Heart left ventricle (tissue), 13 donors: ENCODE measurements at regions not wholly inside any gene's neighbourhood (a gene's known extent, or its start where the extent isn't known, plus 50 kb on each side); places are given as distances from the start of the nearest gene placed in this dataset.

Experiments used
- POLR2A ChIP-seq, 2 donors: fragments of 450-650 bp; IDR thresholded peaks; one replicate each; pipeline ENCODE4 v1.6.1; 2017; ENCODE audit warnings: antibody characterized with exemption in 2 of 2, mild to moderate bottlenecking in 2 of 2, moderate library complexity in 2 of 2
- TF ChIP-seq, protein P1 (sequence below), 12 donors: fragments of 200-600 bp; sonication (generic) in 4 of 12; IDR thresholded peaks; one replicate each; pipeline versions ENCODE4 v1.5.0 to v1.8.0; 2018 to 2022; ENCODE audit warnings: antibody characterized with exemption in 12 of 12, mild to moderate bottlenecking in 5 of 12
- donor health status: ischemic (EF 13 %, LVEDD 7.1; RV severe dilation, severe dysfunction).
- donor health status: DM: no; HTN: yes; CAD: no.
- donor health status: DM: no; HTN: no; CAD: no.
- donor health status: ischemic (EF 25% LVEDD 6.9; RV normal size, moderate dysfunction).
- donor health status: ischemic (EF 25% LVEDD 5.7; RV mildly dilated, moderate dysfunction).
- donor health status: ischemic (EF 35%, LVEDD 5.7; RV mildly dilated, moderate dysfunction).
- donor health status: nonischemic (EF 11% LVEDD 7.7; RV severe dilation, severe dysfunction).
- donor health status: DM: yes; HTN: yes; CAD: no.
- donor health status: PGD.
- donor health status: ischemic (EF 29% LVEDD 5.4; RV normal size, mild dysfunction).
- donor health status: nonischemic (EF 23%, LVEDD 6.1; RV moderate dilation, normal function).

DNA sequence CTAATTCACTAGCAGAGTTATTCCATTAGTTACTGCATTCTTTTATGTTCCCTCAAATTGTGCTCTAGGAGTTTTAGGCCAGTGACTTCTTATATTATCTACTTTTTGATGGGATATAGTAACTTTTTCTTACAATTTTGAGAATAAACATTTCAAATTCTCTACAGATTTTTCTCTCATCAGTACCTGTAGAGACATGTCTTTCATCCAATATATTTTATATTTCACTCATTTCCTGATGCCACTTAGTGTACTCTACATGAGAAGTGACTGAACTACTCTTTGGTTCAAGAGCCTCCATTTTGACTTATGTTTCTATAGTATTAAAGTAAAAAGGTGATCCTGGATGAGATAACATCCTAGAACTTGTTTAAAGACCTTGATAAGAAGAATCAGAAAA lies 108.5 kb downstream of the ELOVL4 start:
- no peak for TF ChIP-seq POLR2A (IDR thresholded peaks at IDR 0.05)
- TF ChIP-seq, protein P1, sequence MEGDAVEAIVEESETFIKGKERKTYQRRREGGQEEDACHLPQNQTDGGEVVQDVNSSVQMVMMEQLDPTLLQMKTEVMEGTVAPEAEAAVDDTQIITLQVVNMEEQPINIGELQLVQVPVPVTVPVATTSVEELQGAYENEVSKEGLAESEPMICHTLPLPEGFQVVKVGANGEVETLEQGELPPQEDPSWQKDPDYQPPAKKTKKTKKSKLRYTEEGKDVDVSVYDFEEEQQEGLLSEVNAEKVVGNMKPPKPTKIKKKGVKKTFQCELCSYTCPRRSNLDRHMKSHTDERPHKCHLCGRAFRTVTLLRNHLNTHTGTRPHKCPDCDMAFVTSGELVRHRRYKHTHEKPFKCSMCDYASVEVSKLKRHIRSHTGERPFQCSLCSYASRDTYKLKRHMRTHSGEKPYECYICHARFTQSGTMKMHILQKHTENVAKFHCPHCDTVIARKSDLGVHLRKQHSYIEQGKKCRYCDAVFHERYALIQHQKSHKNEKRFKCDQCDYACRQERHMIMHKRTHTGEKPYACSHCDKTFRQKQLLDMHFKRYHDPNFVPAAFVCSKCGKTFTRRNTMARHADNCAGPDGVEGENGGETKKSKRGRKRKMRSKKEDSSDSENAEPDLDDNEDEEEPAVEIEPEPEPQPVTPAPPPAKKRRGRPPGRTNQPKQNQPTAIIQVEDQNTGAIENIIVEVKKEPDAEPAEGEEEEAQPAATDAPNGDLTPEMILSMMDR (IDR thresholded peaks at IDR 0.05): no peak
